Kidney epithelial cell (primary cell): ENCODE measurements at regions not wholly inside any gene's neighbourhood (a gene's known extent, or its start where the extent isn't known, plus 50 kb on each side); places are given as distances from the start of the nearest gene placed in this dataset.

ENCODE experiments used
- DNase-seq: peaks from one replicate; pipeline ENCODE4 v3.0.0-alpha.2; 2010; ENCODE audit warnings: low read depth
- H3K27me3 ChIP-seq: 2 replicates; pipeline ENCODE4 v1.6.0; 2011; ENCODE audit warnings: low read length; ENCODE audit not compliant: control insufficient read depth, insufficient read depth
- H3K36me3 ChIP-seq: 2 replicates; pipeline ENCODE4 v1.5.1; 2011; ENCODE audit warnings: low read length; ENCODE audit not compliant: control insufficient read depth, insufficient read depth
- H3K4me3 ChIP-seq: 2 replicates; pipeline ENCODE4 v1.5.1; 2011; ENCODE audit warnings: low read depth, mild to moderate bottlenecking, control low read depth, low read length
- TF ChIP-seq, protein P1 (sequence below): IDR thresholded peaks from 2 replicates; pipeline ENCODE4 v1.5.1; 2011; ENCODE audit warnings: mild to moderate bottlenecking, moderate library complexity, low read length, control low read depth, inconsistent platforms; ENCODE audit not compliant: insufficient read depth, poor library complexity, severe bottlenecking

DNA sequence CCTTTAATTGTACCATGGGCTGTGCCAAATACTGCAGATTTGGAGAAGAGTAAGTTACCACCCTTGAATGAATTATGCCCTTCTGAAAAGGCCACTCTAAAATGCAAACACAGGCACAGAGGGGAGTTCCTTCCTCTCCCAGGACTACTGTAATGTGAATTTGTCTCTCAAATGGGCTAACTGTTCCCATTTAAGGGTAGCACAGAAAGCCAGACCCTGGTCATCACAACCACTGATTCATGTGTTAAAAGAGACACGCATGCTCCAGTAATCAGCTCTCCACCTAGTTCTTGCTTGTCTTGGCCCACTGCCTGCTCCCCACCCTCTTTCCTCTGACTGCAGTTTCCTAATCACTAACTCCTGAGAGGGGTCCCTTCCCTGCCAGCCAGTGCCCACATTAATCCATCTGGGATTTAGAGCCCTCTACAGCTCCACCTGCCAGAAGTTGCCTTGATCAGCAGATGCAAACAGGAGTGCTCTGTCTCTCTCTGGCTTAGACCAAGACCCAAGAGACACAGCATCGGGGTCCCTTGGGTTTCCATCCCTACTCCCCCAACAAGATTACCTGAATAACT lies 382.4 kb downstream of the TMEM167A start:
- TF ChIP-seq, protein P1, sequence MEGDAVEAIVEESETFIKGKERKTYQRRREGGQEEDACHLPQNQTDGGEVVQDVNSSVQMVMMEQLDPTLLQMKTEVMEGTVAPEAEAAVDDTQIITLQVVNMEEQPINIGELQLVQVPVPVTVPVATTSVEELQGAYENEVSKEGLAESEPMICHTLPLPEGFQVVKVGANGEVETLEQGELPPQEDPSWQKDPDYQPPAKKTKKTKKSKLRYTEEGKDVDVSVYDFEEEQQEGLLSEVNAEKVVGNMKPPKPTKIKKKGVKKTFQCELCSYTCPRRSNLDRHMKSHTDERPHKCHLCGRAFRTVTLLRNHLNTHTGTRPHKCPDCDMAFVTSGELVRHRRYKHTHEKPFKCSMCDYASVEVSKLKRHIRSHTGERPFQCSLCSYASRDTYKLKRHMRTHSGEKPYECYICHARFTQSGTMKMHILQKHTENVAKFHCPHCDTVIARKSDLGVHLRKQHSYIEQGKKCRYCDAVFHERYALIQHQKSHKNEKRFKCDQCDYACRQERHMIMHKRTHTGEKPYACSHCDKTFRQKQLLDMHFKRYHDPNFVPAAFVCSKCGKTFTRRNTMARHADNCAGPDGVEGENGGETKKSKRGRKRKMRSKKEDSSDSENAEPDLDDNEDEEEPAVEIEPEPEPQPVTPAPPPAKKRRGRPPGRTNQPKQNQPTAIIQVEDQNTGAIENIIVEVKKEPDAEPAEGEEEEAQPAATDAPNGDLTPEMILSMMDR = no peak
- Histone ChIP-seq H3K4me3 (no peak overlapping the region), H3K27me3 (no peaks in the 10 kb centered on the region), H3K36me3 (no peaks in the 10 kb centered on the region)
- no peak for DNase-seq

DNA sequence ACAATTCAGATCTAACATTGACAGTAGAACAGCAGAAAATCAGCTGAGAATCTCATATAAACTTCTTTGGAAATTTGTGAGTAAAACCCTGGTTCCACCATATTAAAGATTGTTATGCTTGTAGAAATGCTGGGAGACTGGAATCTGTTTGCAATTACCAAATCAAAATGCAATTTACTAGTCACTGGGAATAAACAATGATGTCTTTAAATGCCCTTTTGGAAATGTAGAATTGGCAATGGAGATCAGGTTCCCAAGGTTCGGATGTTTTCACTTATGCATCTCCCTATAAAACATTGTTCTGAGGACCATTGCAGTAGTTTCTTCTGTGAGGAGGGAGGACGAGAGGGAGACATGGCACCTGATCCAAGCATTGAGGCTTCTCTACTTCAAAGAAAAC lies 384.4 kb downstream of the TMEM167A start:
- TF ChIP-seq, protein P1 = no peak
- no peaks in the 10 kb centered on the region for H3K36me3 ChIP-seq

DNA sequence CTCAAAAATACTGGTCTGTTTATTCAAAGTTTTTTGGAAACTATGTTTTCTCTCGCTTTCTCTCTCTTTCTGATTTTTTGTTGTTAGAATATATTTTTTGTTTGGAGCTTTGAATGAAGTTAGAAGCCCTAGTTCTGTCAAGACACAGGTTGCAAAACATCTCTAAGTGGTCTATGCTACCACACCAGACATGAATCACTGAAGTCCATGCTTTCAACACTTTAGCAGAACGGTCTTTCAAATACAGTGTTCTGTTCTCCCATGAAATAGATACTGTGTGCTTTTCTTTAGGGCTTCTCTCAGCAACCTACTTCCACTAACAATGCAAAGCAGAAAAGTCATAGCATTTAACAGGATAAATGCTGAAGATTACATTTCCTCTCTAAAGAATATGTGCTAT lies 392.5 kb downstream of the TMEM167A start:
- no peak for DNase-seq
- no peak overlapping the region for H3K4me3 ChIP-seq
- H3K36me3 ChIP-seq = no peaks in the 10 kb centered on the region
- no peaks in the 10 kb centered on the region for H3K27me3 ChIP-seq
- TF ChIP-seq, protein P1 = no peak

More for the DNA sequence above, 384.4 kb downstream of the TMEM167A start:
- no peaks in the 10 kb centered on the region for H3K27me3 ChIP-seq
- DNase-seq = no peak
- no peak overlapping the region for H3K4me3 ChIP-seq

DNA sequence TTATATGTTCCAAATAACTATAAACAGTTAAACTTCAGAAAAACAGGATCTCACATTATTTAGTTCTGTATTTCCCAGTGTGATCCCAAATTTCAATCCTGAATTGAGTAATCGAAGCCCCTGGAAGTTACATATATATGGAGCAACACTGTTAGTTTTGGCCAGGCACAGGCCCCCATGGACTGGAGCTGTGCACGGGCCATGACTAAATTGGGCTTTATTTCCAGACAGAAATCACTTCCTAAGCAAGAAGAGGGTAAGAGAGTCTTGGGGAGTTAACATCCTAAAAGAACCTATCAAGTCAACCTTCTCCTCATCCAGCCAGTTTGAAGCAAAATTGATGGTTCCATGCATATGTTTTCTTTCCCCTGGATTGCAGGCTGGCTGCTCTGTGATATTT lies 393.0 kb downstream of the TMEM167A start:
- TF ChIP-seq, protein P1 = no peak
- Histone ChIP-seq H3K4me3 (no peak overlapping the region), H3K27me3 (no peaks in the 10 kb centered on the region), H3K36me3 (no peaks in the 10 kb centered on the region)
- DNase-seq = no peak

DNA sequence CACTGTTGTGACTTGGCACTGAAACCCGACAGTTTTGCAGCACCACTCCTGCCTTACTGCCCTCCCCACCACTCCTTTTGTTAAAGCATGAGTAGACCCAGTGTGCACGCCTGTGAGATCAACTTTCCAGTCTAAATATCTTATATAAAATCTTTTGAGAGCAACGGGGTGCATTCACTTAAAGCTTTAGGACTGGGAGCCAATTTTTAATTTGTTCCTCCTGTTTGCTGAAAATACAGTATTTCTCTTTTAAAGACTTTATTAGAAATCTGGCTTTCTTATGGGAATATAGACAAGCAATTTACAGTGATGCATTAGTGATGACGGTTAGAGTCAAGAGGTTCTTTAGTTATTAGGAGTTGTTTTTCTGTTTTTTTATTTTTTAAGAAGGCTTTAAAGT lies 397.5 kb downstream of the TMEM167A start:
- Histone ChIP-seq H3K36me3 (no peaks in the 10 kb centered on the region), H3K27me3 (no peaks in the 10 kb centered on the region), H3K4me3 (no peak overlapping the region)
- DNase-seq = no peak
- TF ChIP-seq, protein P1 = no peak

DNA sequence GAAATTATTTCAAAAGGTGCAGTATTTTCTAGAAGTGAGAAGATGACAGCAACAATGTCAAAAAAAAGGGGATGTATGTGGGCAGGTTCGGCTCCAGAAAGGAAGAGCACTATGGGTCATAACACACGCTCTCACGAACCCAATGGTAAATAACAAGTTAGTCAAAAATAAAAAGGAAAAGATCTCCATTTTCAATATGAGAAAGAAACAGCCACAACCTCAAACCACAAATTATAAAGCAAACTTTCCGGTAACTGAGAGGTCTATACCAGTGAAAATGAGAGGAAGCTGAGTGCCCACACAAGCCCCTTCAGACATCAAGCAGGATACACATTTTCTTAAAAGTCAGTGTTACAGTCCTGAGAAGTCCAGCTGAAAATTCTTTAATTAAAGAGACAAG lies 398.5 kb upstream of the RPS23 start:
- no peak overlapping the region for H3K4me3 ChIP-seq
- TF ChIP-seq, protein P1 = no peak
- no peaks in the 10 kb centered on the region for H3K36me3 ChIP-seq
- no peaks in the 10 kb centered on the region for H3K27me3 ChIP-seq
- no peak for DNase-seq
